D341Med (cell line): ENCODE measurements at regions not wholly inside any gene's neighbourhood (a gene's known extent, or its start where the extent isn't known, plus 50 kb on each side); places are given as distances from the start of the nearest gene placed in this dataset.
A peak's percentile ranks its signal among the peaks of the same experiment; 100 is the strongest.

ENCODE experiments used
- DNase-seq: peaks from one replicate; pipeline ENCODE4 v3.0.0; 2012; ENCODE audit warnings: low spot score

GRCh38 chr13:104065328-104065727 is 999.1 kb upstream of the SLC10A2 start:
- DNase-seq, result no peak

- no peak for DNase-seq
Measured at GRCh38 chr13:104057861-104058260, 991.6 kb upstream of the SLC10A2 start.

GRCh38 chr13:104045907-104046306 is 979.7 kb upstream of the SLC10A2 start:
- no peak for DNase-seq

- no peak for DNase-seq
Measured at GRCh38 chr13:104043184-104043583, 977.0 kb upstream of the SLC10A2 start.

- no peak for DNase-seq
Measured at GRCh38 chr13:104034891-104035290, 968.7 kb upstream of the SLC10A2 start.

- DNase-seq, result no peak
Measured at GRCh38 chr13:104025303-104025702, 959.1 kb upstream of the SLC10A2 start.

GRCh38 chr13:104024416-104025170 is 958.4 kb upstream of the SLC10A2 start:
- no peak for DNase-seq

- no peak for DNase-seq
Measured at GRCh38 chr13:104021806-104022397, 955.7 kb upstream of the SLC10A2 start.

- no peak for DNase-seq
Measured at GRCh38 chr13:104017317-104017716, 951.1 kb upstream of the SLC10A2 start.

GRCh38 chr13:104015646-104016396 is 949.6 kb upstream of the SLC10A2 start:
- DNase-seq, result no peak

- no peak for DNase-seq
Measured at GRCh38 chr13:104014803-104015645, 948.8 kb upstream of the SLC10A2 start.

GRCh38 chr13:104011505-104012241 is 945.5 kb upstream of the SLC10A2 start:
- DNase-seq, result peak; percentile 52

- no peak for DNase-seq
Measured at GRCh38 chr13:104008541-104009435, 942.6 kb upstream of the SLC10A2 start.

GRCh38 chr13:104008075-104008474 is 941.9 kb upstream of the SLC10A2 start:
- no peak for DNase-seq

- DNase-seq, result no peak
Measured at GRCh38 chr13:104006625-104007075, 940.4 kb upstream of the SLC10A2 start.

- no peak for DNase-seq
Measured at GRCh38 chr13:104004572-104004971, 938.4 kb upstream of the SLC10A2 start.

GRCh38 chr13:104002216-104002615 is 936.0 kb upstream of the SLC10A2 start:
- DNase-seq, result no peak

GRCh38 chr13:104001766-104002165 is 935.5 kb upstream of the SLC10A2 start:
- DNase-seq, result no peak

GRCh38 chr13:103996733-103997132 is 930.5 kb upstream of the SLC10A2 start:
- DNase-seq, result no peak

GRCh38 chr13:103983948-103984347 is 917.7 kb upstream of the SLC10A2 start:
- no peak for DNase-seq
